Sigmoid colon (tissue), 4 donors: ENCODE measurements at regions not wholly inside any gene's neighbourhood (a gene's known extent, or its start where the extent isn't known, plus 50 kb on each side); places are given as distances from the start of the nearest gene placed in this dataset.

ENCODE experiments used
- EP300 ChIP-seq, 4 donors: sonication (generic); formaldehyde crosslinking; IDR thresholded peaks; one replicate each; pipeline ENCODE4 v1.6.1; 2017; ENCODE audit warnings: antibody characterized with exemption in 4 of 4
- POLR2A ChIP-seq, 2 donors: fragments of 450-650 bp; IDR thresholded peaks; one replicate each; pipeline ENCODE4 v1.6.1; 2016; ENCODE audit warnings: antibody characterized with exemption in 2 of 2, mild to moderate bottlenecking in 2 of 2, moderate library complexity in 2 of 2
- POLR2AphosphoS5 ChIP-seq, 4 donors: sonication (generic); formaldehyde crosslinking; IDR thresholded peaks; one replicate each; pipeline ENCODE4 v1.6.1; 2017; ENCODE audit warnings: antibody characterized with exemption in 4 of 4
- TF ChIP-seq, protein P1 (sequence below), 4 experiments: fragments of 450-650 bp in 3 of 4; fragments of 200-600 bp in 1 of 4; IDR thresholded peaks; one replicate each; pipeline ENCODE4 v1.5.1; 2016 to 2019; ENCODE audit warnings: antibody characterized with exemption in 4 of 4, mild to moderate bottlenecking in 3 of 4, moderate library complexity in 2 of 4

DNA sequence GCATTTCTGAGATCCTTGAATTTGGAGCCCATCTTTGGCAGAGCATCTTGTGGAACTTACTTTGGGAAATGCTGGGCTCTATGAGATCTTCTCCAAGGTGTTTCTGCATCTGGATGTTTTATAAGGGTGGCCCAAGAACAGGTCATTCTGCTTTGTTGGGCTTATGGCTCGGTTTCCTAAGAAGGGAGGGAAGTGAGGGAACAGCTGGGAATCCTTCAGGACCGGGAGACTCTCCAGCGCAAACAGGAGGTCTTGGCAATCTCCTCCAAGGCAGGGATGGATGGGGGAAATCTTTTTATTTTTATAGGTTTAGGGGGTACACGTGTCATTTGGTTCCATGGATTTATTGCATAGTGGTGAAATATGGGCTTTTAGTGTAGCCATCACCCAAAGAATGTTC is 54.7 kb downstream of the IRX3 start:
- TF ChIP-seq, protein P1, sequence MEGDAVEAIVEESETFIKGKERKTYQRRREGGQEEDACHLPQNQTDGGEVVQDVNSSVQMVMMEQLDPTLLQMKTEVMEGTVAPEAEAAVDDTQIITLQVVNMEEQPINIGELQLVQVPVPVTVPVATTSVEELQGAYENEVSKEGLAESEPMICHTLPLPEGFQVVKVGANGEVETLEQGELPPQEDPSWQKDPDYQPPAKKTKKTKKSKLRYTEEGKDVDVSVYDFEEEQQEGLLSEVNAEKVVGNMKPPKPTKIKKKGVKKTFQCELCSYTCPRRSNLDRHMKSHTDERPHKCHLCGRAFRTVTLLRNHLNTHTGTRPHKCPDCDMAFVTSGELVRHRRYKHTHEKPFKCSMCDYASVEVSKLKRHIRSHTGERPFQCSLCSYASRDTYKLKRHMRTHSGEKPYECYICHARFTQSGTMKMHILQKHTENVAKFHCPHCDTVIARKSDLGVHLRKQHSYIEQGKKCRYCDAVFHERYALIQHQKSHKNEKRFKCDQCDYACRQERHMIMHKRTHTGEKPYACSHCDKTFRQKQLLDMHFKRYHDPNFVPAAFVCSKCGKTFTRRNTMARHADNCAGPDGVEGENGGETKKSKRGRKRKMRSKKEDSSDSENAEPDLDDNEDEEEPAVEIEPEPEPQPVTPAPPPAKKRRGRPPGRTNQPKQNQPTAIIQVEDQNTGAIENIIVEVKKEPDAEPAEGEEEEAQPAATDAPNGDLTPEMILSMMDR (IDR thresholded peaks at IDR 0.05), result no peak
- TF ChIP-seq POLR2AphosphoS5 (IDR thresholded peaks at IDR 0.05), result no peak
- no peak for TF ChIP-seq POLR2A (IDR thresholded peaks at IDR 0.05)
- no peak for TF ChIP-seq EP300 (IDR thresholded peaks at IDR 0.05)
